Spleen (tissue), 7 donors: ENCODE measurements at regions not wholly inside any gene's neighbourhood (a gene's known extent, or its start where the extent isn't known, plus 50 kb on each side); places are given as distances from the start of the nearest gene placed in this dataset.

Experiments used
- CTCF ChIP-seq, 11 experiments: fragments of 200-600 bp in 7 of 11; fragments of 450-650 bp in 4 of 11; sonication (generic) in 4 of 11; IDR thresholded peaks in 8 of 11; conservative IDR thresholded peaks in 3 of 11; 1 replicate in 7 of 11; 2 replicates in 4 of 11; pipeline versions ENCODE4 v1.4.0 to v1.8.0; 2016 to 2021; ENCODE audit warnings: antibody characterized with exemption in 11 of 11, inconsistent platforms in 4 of 11, mild to moderate bottlenecking in 1 of 11
- POLR2A ChIP-seq, 3 donors: fragments of 450-650 bp; IDR thresholded peaks; one replicate each; pipeline ENCODE4 v1.5.1; 2017; ENCODE audit warnings: antibody characterized with exemption in 3 of 3, mild to moderate bottlenecking in 1 of 3
- POLR2AphosphoS5 ChIP-seq, 3 donors: sonication (generic); formaldehyde crosslinking; IDR thresholded peaks; one replicate each; pipeline ENCODE4 v1.5.1; 2017; ENCODE audit warnings: antibody characterized with exemption in 3 of 3
- donor health status: DM: no; HTN: no; CAD: no; lungs with moderate emphysema.
- donor health status: DM: no; HTN: no; CAD: no.
- donor health status: DM: no; HTN: no; CAD: no.

GRCh38 chr13:90403330-90404082 is 944.0 kb upstream of the MIR17HG start:
- TF ChIP-seq POLR2A (IDR thresholded peaks at IDR 0.05) = no peak
- no peak for TF ChIP-seq CTCF (IDR thresholded peaks at IDR 0.05 in 8 of 11, conservative IDR thresholded peaks at IDR 0.05 in 3 of 11)
- TF ChIP-seq POLR2AphosphoS5 (IDR thresholded peaks at IDR 0.05) = no peak
